H9 (cell line): ENCODE measurements at regions not wholly inside any gene's neighbourhood (a gene's known extent, or its start where the extent isn't known, plus 50 kb on each side); places are given as distances from the start of the nearest gene placed in this dataset.

ENCODE experiments used
- DNase-seq: peaks from one replicate; pipeline ENCODE4 v3.0.0-alpha.2; 2017
- H2AFZ ChIP-seq: one replicate; pipeline ENCODE4 v1.6.1; 2013; ENCODE audit warnings: mild to moderate bottlenecking, low read length, control low read depth, moderate library complexity
- H2AK5ac ChIP-seq: 2 replicates; pipeline ENCODE4 v1.6.1; 2013; ENCODE audit warnings: low read length, control low read depth, mixed read lengths; ENCODE audit not compliant: insufficient read length
- H2BK120ac ChIP-seq: one replicate; pipeline ENCODE4 v1.6.1; 2013; ENCODE audit warnings: low read depth, mild to moderate bottlenecking, low read length, control low read depth, inconsistent platforms; ENCODE audit not compliant: poor library complexity, severe bottlenecking
- H2BK12ac ChIP-seq: 2 replicates; pipeline ENCODE4 v1.6.1; 2013; ENCODE audit warnings: low read length, control low read depth, mixed read lengths, low read depth; ENCODE audit not compliant: insufficient read length
- H2BK15ac ChIP-seq: 2 replicates; pipeline ENCODE4 v1.6.1; 2013; ENCODE audit warnings: low read depth, low read length, control low read depth
- H2BK20ac ChIP-seq: one replicate; pipeline ENCODE4 v1.6.1; 2013; ENCODE audit warnings: low read depth, mild to moderate bottlenecking, low read length, control low read depth, inconsistent platforms; ENCODE audit not compliant: poor library complexity, severe bottlenecking
- H2BK5ac ChIP-seq: 2 replicates; pipeline ENCODE4 v1.6.1; 2013; ENCODE audit warnings: low read length, control low read depth, mixed read lengths; ENCODE audit not compliant: insufficient read length
- H3K14ac ChIP-seq: 2 replicates; pipeline ENCODE4 v1.6.1; 2013; ENCODE audit warnings: low read length, control low read depth; ENCODE audit not compliant: insufficient read depth
- H3K18ac ChIP-seq: 2 replicates; pipeline ENCODE4 v1.6.1; 2013; ENCODE audit warnings: low read depth, mild to moderate bottlenecking, mixed read lengths, low read length, control low read depth; ENCODE audit not compliant: insufficient read length
- H3K23ac ChIP-seq: 2 replicates; pipeline ENCODE4 v1.6.1; 2013; ENCODE audit warnings: low read length, control low read depth, mixed read lengths, low read depth; ENCODE audit not compliant: insufficient read length
- H3K23me2 ChIP-seq: 2 replicates; pipeline ENCODE4 v1.6.1; 2013; ENCODE audit warnings: low read depth, mild to moderate bottlenecking, mixed read lengths, low read length, control low read depth; ENCODE audit not compliant: insufficient read length, poor library complexity, severe bottlenecking
- H3K27ac ChIP-seq: 2 replicates; pipeline ENCODE4 v1.5.1; 2013; ENCODE audit warnings: low read length, control low read depth, mixed read lengths, low read depth; ENCODE audit not compliant: insufficient read length
- H3K27me3 ChIP-seq: 2 replicates; pipeline ENCODE4 v1.6.1; 2013; ENCODE audit warnings: low read length, control low read depth, inconsistent platforms; ENCODE audit not compliant: insufficient read depth
- H3K4ac ChIP-seq: 2 replicates; pipeline ENCODE4 v1.6.1; 2013; ENCODE audit warnings: low read depth, mild to moderate bottlenecking, control low read depth, inconsistent platforms, low read length, moderate library complexity
- H3K4me1 ChIP-seq: 2 replicates; pipeline ENCODE4 v1.6.1; 2013; ENCODE audit warnings: low read length, control low read depth, inconsistent platforms; ENCODE audit not compliant: insufficient read depth
- H3K4me2 ChIP-seq: 2 replicates; pipeline ENCODE4 v1.6.1; 2013; ENCODE audit warnings: low read length, control low read depth, mixed read lengths; ENCODE audit not compliant: insufficient read length, insufficient read depth
- H3K56ac ChIP-seq: 2 replicates; pipeline ENCODE4 v1.6.1; 2013; ENCODE audit warnings: low read depth, mild to moderate bottlenecking, mixed read lengths, low read length, control low read depth; ENCODE audit not compliant: insufficient read length
- H3K79me1 ChIP-seq: 2 replicates; pipeline ENCODE4 v1.6.1; 2013; ENCODE audit warnings: low read depth, mild to moderate bottlenecking, moderate library complexity, low read length, control low read depth, inconsistent platforms; ENCODE audit not compliant: insufficient read depth, poor library complexity, severe bottlenecking
- H3K79me2 ChIP-seq: 2 replicates; pipeline ENCODE4 v1.6.1; 2013; ENCODE audit warnings: low read length, control low read depth, inconsistent platforms; ENCODE audit not compliant: insufficient read depth
- H3K9ac ChIP-seq: 2 replicates; pipeline ENCODE4 v1.6.1; 2013; ENCODE audit warnings: low read length, control low read depth, mixed read lengths; ENCODE audit not compliant: insufficient read length; ENCODE audit errors: extremely low read depth
- H3K9me3 ChIP-seq: one replicate; pipeline ENCODE4 v1.6.1; 2013; ENCODE audit warnings: low read depth, low read length, inconsistent platforms; ENCODE audit not compliant: control insufficient read depth
- H3T11ph ChIP-seq: one replicate; pipeline ENCODE4 v1.6.1; 2013; ENCODE audit warnings: mild to moderate bottlenecking, low read length, control low read depth, inconsistent platforms
- H4K20me1 ChIP-seq: one replicate; pipeline ENCODE4 v1.6.1; 2013; ENCODE audit not compliant: control insufficient read depth, insufficient read length, insufficient read depth
- H4K5ac ChIP-seq: 2 replicates; pipeline ENCODE4 v1.6.1; 2013; ENCODE audit warnings: low read depth, mild to moderate bottlenecking, mixed read lengths, low read length, control low read depth; ENCODE audit not compliant: insufficient read length
- H4K8ac ChIP-seq: replicated peaks from 2 replicates; pipeline ENCODE4 v1.6.1; 2013; ENCODE audit warnings: low read length, control low read depth, mixed read lengths, low read depth; ENCODE audit not compliant: insufficient read length
- H4K91ac ChIP-seq: 2 replicates; pipeline ENCODE4 v1.6.1; 2013; ENCODE audit warnings: low read depth, mild to moderate bottlenecking, moderate library complexity, mixed read lengths, low read length, control low read depth; ENCODE audit not compliant: insufficient read length
- H3K27ac Mint-ChIP-seq, 3 experiments: 2 replicates in 2 of 3; 3 replicates in 1 of 3; pipeline ENCODE4 v1.8.0; 2020 to 2021; ENCODE audit warnings: mixed read lengths in 3 of 3, mild to moderate bottlenecking in 1 of 3, moderate library complexity in 1 of 3
- H3K27me3 Mint-ChIP-seq: 2 replicates; pipeline ENCODE4 v1.8.0; 2021; ENCODE audit warnings: low read depth, mild to moderate bottlenecking, moderate library complexity, mixed read lengths
- H3K36me3 Mint-ChIP-seq, 3 experiments: 2 replicates in 2 of 3; 3 replicates in 1 of 3; pipeline ENCODE4 v1.8.0; 2020 to 2021; ENCODE audit warnings: low read depth in 3 of 3, mixed read lengths in 3 of 3; ENCODE audit not compliant: insufficient read depth in 1 of 3
- H3K4me1 Mint-ChIP-seq, 2 experiments: 2 replicates each; pipeline ENCODE4 v1.8.0; 2020; ENCODE audit warnings: mixed read lengths in 2 of 2
- H3K4me3 Mint-ChIP-seq, 2 experiments: 2 replicates in 1 of 2; 3 replicates in 1 of 2; pipeline ENCODE4 v1.8.0; 2020 to 2021; ENCODE audit warnings: mild to moderate bottlenecking in 2 of 2, mixed read lengths in 2 of 2, moderate library complexity in 1 of 2
- H3K9me3 Mint-ChIP-seq, 2 experiments: 2 replicates in 1 of 2; 3 replicates in 1 of 2; pipeline ENCODE4 v1.8.0; 2020; ENCODE audit warnings: mild to moderate bottlenecking in 2 of 2, mixed read lengths in 2 of 2, moderate library complexity in 1 of 2
- WGBS: extraction: QIAGEN DNeasy Blood & Tissue Kit; methylation state at CpG from one replicate; pipeline ENCODE4 v1.1.7; 2013; ENCODE audit warnings: missing lambda C conversion rate, low lambda C conversion rate, mixed read lengths; ENCODE audit not compliant: insufficient read length; ENCODE audit errors: extremely low coverage; 5-methylcytosine and 5-hydroxymethylcytosine counted together
- TF ChIP-seq, protein P1 (sequence below): fragments of 200-600 bp; sonication (generic); conservative IDR thresholded peaks from 3 replicates; pipeline ENCODE4 v1.8.0; 2021; ENCODE audit warnings: antibody characterized with exemption, mild to moderate bottlenecking

DNA sequence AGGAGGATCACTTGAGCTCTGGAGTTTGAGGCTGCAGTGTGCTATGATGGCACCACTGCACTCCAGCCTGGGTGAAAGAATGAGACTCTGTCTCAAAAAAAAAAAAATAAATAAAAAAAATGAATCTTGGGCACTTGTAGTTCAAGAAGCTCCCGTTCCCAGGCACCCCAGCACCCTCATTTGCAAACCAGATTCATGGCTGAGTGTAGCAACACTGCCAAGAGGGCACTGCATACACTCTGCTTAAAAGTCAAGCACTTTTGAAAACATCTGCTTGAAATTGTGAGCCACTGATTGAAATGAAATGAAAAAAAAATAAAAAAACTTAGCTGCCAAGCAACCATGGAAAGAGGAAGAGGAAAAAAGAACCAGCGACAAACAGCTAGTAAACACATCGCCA, 124.7 kb upstream of the SASH1 start:
- H3K4me1 ChIP-seq = peaks cover 3% of the 10 kb centered on the region; the same call in 1 of the 2 replicates
- Mint-ChIP-seq H3K36me3 (no peaks in the 10 kb centered on the region), H3K27ac (no peak overlapping the region), H3K9me3 (no peaks in the 10 kb centered on the region), H3K4me3 (no peak overlapping the region), H3K27me3 (no peaks in the 10 kb centered on the region), H3K4me1 (peaks cover 12 to 18% of the 10 kb centered on the region in 2 experiments)
- no peak overlapping the region for H3K4me2 ChIP-seq
- H2AK5ac ChIP-seq = no peak overlapping the region
- H3K23me2 ChIP-seq = no peaks in the 10 kb centered on the region
- no peak overlapping the region for H3K14ac ChIP-seq
- no peak overlapping the region for H3K56ac ChIP-seq
- H2BK12ac ChIP-seq = no peak overlapping the region
- no peaks in the 10 kb centered on the region for H3K79me2 ChIP-seq
- no peaks in the 10 kb centered on the region for H3K27me3 ChIP-seq
- no peaks in the 10 kb centered on the region for H4K20me1 ChIP-seq
- no CpG with 5 or more reads among the region's 3 CpGs for WGBS
- no peaks in the 10 kb centered on the region for H3K9me3 ChIP-seq
- no peak overlapping the region for H2BK15ac ChIP-seq
- H3K79me1 ChIP-seq = no peaks in the 10 kb centered on the region
- H4K5ac ChIP-seq = no peak overlapping the region
- H2AFZ ChIP-seq = no peak overlapping the region
- no peak overlapping the region for H2BK20ac ChIP-seq
- TF ChIP-seq, protein P1, sequence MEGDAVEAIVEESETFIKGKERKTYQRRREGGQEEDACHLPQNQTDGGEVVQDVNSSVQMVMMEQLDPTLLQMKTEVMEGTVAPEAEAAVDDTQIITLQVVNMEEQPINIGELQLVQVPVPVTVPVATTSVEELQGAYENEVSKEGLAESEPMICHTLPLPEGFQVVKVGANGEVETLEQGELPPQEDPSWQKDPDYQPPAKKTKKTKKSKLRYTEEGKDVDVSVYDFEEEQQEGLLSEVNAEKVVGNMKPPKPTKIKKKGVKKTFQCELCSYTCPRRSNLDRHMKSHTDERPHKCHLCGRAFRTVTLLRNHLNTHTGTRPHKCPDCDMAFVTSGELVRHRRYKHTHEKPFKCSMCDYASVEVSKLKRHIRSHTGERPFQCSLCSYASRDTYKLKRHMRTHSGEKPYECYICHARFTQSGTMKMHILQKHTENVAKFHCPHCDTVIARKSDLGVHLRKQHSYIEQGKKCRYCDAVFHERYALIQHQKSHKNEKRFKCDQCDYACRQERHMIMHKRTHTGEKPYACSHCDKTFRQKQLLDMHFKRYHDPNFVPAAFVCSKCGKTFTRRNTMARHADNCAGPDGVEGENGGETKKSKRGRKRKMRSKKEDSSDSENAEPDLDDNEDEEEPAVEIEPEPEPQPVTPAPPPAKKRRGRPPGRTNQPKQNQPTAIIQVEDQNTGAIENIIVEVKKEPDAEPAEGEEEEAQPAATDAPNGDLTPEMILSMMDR = no peak
- H3K23ac ChIP-seq = no peak overlapping the region
- no peak overlapping the region for H2BK5ac ChIP-seq
- no peak overlapping the region for H3T11ph ChIP-seq
- no peak overlapping the region for H3K9ac ChIP-seq
- no peak for DNase-seq
- no peak overlapping the region for H3K18ac ChIP-seq
- no peak overlapping the region for H4K91ac ChIP-seq
- H2BK120ac ChIP-seq = no peak overlapping the region
- no peak overlapping the region for H3K4ac ChIP-seq
- no peak overlapping the region for H3K27ac ChIP-seq
- H4K8ac ChIP-seq = no peak overlapping the region
